ENCODE measurements at regions not wholly inside any gene's neighbourhood (a gene's known extent, or its start where the extent isn't known, plus 50 kb on each side); places are given as distances from the start of the nearest gene placed in this dataset.

GRCh38 chr4:23441530-23442069 lies 448.2 kb downstream of the PPARGC1A start:
- TF ChIP-seq CTCF (IDR thresholded peaks at IDR 0.05) (no peak), POLR2A (IDR thresholded peaks at IDR 0.05) (no peak)
